ENCODE measurements at regions not wholly inside any gene's neighbourhood (a gene's known extent, or its start where the extent isn't known, plus 50 kb on each side); places are given as distances from the start of the nearest gene placed in this dataset.

- TF ChIP-seq YY1 (IDR thresholded peaks at IDR 0.05; ENCODE audit: low read depth) (no peak), MAX (IDR thresholded peaks at IDR 0.05; ENCODE audit: low read depth) (no peak), EP300 (IDR thresholded peaks at IDR 0.05; ENCODE audit: borderline replicate concordance in 1 of 2, low read depth in 1 of 2, low read length in 1 of 2) (no peak), CTCF (IDR thresholded peaks at IDR 0.05) (no peak), RCOR1 (IDR thresholded peaks at IDR 0.05; ENCODE audit: low read length) (no peak), USF1 (IDR thresholded peaks at IDR 0.05; ENCODE audit: borderline replicate concordance, low read depth) (no peak), TEAD4 (IDR thresholded peaks at IDR 0.05; ENCODE audit: borderline replicate concordance, insufficient read depth) (no peak), POLR2AphosphoS5 (IDR thresholded peaks at IDR 0.05; ENCODE audit: low read depth, low read length) (no peak), MXI1 (IDR thresholded peaks at IDR 0.05; ENCODE audit: low read depth, low read length) (no peak), EZH2phosphoT487 (IDR thresholded peaks at IDR 0.05; ENCODE audit: borderline replicate concordance, low read depth) (no peak), GABPA (IDR thresholded peaks at IDR 0.05; ENCODE audit: low read depth) (no peak)
Measured at GRCh38 chr11:96486890-96487611, 97.2 kb downstream of the JRKL start.

Measured in SK-N-SH (cell line).